Peyer's patch (tissue), 4 donors: ENCODE measurements at regions not wholly inside any gene's neighbourhood (a gene's known extent, or its start where the extent isn't known, plus 50 kb on each side); places are given as distances from the start of the nearest gene placed in this dataset.

Experiments used
- CTCF ChIP-seq, 6 experiments: fragments of 450-650 bp in 4 of 6; fragments of 200-600 bp in 2 of 6; sonication (generic) in 1 of 6; IDR thresholded peaks; one replicate each; pipeline ENCODE4 v1.5.1; 2017 to 2019; ENCODE audit warnings: antibody characterized with exemption in 6 of 6, mild to moderate bottlenecking in 3 of 6, moderate library complexity in 1 of 6
- POLR2A ChIP-seq, 2 donors: fragments of 450-650 bp; IDR thresholded peaks; one replicate each; pipeline ENCODE4 v1.5.1; 2017; ENCODE audit warnings: antibody characterized with exemption in 2 of 2, mild to moderate bottlenecking in 2 of 2, moderate library complexity in 2 of 2

GRCh38 chr4:164378361-164378760 lies 375.6 kb upstream of the SMIM31 start:
- no peak for TF ChIP-seq CTCF (IDR thresholded peaks at IDR 0.05)
- TF ChIP-seq POLR2A (IDR thresholded peaks at IDR 0.05): no peak
